Activated CD4-positive, alpha-beta T cell treated with anti-CD3 and anti-CD28 coated beads, Interleukin-2, amount 50 U/mL, for 48 hours (primary cell): ENCODE measurements at regions not wholly inside any gene's neighbourhood (a gene's known extent, or its start where the extent isn't known, plus 50 kb on each side); places are given as distances from the start of the nearest gene placed in this dataset.

ENCODE experiments used
- DNase-seq, 2 experiments: peaks; one replicate each; pipeline ENCODE4 v3.0.0-alpha.2; 2020

DNA sequence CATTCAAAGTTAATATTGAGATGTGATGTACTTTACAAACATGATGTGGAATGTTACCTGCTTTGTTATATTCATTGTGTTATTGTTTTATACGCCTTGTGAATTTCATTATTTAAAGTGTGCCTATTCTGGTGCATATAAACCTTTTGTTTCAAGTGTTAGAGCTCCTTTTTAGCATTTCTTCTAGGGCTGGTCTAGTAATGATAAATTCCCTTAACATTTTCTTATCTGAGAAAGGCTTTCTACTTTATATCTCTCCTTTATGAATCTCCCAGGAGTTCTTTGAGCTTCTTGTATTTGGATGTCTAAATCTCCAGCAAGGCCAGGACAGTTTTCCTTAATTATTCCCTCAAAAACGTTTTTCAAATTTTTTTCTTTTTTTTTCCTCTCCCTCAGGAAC is 1005.6 kb downstream of the IGSF11 start:
- no peak for DNase-seq

DNA sequence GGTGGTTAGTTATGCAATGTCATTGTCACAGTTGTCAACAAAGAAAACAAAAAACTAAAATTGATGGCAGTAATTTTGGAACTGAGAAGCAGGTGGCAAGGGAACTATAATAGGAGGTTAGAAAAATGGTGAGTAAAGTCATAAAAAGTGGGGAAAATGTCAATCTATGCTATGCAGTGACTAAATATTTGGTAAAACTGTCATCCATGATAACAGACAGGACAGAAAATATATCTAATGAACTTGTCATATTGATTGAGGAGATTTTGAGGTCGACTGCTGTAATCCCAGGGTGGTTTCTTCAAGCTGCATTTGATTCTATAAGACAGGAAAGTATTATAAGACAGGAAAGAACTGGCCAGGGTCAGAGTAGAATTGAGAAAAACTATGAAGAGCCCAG is 998.4 kb downstream of the IGSF11 start:
- no peak for DNase-seq

DNA sequence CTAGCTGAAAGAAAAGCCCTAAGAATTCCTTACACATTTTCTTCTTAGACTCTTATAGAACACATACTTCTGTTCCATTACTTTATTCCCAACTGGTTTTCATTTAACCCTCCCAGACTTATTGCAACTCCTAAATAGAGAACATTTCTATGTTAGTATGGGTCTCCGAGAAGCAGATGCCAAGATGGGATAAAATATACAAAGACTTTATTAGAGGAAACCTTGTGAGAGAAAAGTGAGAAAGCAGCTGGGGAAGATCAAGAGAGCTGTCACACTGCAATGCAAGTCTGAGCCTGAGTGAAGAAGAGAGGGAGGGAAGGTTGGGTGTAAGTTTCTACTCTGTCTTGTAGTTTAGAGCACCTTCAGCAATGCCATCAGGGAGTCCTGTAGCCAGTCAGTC is 979.3 kb downstream of the IGSF11 start:
- DNase-seq: no peak

DNA sequence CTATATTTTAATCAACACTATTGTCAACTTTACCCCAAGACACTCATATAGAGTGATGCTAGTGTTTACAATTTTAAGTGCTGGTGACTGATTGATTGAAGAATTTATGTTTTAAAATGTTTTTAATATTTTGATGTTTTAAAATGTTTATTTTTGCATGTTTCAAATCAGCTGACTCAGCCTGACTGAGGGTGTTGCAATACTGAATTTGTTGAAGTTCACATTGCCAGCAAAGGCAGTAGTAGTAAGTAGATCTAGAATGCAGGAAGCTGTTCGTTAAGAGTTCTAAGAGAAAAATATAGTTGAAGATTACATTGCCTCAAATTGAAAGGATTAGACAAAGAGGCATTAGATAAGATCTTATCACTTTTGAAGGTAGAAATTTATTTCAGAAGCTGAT is 977.6 kb downstream of the IGSF11 start:
- DNase-seq: no peak

DNA sequence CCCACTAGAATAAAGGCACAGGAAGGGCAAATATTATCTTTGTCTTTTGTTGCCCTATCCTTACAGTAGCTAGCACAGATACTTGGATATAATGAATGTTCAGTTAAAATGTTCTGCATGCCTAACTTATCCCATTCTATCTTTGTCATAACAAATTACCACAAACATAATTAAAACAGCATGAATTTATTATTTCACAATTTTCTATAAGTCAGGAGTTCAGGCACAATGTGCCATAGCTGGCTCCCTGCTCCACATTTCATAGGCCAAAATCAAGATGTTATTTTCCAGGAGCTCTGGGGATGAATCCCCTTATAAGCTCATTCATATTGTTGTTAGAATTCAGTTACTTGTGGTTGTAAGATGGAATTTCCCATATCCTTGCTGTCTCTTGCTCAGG is 975.5 kb downstream of the IGSF11 start:
- DNase-seq: no peak

DNA sequence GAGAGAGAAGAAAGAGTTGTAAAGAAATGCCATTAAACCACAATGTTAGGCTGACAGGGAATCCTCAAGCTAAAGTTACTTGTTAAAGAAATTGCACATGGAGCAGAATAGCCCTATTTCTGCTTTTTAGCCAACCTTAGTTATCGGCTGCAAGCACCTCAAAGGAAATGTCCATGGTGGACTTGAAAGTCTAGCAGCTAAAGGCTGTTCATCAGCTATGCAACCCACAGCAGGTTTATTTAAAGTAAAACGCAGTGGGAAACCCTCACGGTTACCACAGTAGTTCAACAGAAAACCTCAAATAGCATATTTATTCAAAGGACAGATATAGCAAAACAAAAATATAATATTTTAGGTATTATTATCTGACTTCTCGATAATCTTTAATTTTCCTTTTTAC is 967.2 kb downstream of the IGSF11 start:
- DNase-seq: no peak

DNA sequence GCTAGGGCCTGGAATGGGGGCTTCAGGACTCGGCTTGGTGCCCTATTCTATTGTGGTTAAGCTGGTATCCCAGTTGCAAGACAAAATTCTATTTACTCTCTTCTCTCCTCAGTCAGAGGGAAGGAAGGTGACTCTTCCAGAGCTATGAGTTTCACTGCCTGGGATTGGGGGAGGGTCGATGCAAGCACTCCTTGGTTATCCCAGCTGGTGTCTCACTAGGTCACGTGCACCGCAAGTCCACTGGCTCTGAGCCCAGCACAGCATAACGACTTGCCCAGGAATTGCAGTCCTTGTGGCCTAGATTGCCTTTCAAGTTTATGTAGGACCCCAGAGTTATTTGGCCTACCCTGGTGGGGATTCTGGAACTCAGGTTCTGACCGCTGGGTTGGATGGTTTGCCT is 958.8 kb downstream of the IGSF11 start:
- no peak for DNase-seq

DNA sequence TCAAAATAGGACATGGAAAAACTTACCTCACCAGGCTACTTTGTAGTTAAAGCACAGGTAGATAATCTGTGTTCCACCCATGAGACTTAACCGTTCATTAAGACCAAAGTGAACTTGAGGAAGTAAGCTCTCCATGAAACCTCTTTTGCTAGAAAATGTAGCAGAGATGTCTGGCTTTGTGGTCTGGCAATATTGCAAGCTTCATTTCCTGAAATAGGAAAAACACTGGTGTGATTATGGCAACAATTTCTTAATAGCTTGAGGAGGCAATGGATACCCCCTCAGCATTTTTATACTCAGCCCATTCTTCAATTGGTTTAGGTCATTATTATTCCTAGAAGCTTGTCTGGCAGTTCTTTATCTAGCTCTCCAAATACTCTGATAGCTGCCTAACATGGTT is 957.3 kb downstream of the IGSF11 start:
- no peak for DNase-seq

DNA sequence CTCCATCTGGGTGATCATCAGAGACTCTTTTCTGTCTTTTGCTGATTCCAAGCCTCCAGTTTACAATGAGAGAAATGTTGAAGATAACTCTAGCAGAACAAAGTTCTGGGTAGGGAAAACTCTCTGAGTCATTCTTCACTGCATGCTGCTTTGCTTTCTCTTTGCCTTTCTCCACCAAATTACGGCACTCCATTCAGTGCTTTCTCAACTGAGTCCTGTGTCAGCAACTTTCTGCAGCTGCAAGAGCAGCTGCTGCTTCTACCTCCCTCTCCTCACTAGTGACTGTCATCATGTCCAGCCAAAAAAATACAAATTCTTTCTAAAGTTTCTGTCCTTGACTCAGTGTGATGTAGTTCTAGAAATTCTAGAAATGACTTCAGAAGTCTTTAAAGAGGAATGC is 953.8 kb downstream of the IGSF11 start:
- DNase-seq: no peak

DNA sequence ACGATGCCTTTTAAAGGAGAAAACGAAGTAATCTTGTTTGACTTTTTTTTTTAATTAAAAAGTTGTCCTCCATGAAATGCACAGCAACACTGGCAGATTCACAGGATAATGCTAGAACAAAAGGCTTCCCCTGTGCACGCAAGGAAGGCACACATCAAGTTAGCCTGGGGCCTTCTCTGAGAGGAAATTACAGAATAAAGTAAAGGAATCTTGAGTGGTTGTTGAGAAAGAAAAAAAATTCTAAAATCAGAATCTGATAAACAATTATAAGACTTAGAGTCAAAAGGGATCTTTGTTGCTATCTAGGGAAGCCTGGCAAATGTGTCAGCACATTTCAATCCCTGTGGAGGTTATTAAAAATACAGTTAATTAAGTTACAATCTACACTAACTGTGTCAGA is 946.0 kb downstream of the IGSF11 start:
- DNase-seq: no peak

DNA sequence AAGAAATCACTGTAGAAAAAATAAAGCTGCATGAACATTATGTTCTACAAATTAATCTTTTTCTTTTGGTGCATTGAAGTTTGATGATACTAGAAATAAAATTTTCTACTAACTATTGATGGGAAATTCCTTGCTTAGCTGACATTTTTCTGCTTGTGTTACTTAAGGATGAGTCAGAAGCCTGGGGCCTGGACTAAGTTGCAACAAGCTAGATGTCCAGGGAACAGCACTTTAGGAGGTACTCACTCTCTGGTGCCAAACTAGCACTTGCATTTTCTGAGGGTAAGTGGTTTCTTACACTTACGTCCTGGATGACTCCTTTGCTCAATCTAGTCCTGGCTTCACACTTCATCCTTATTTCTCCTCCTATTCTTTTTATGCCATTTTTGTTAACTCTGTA is 945.1 kb downstream of the IGSF11 start:
- DNase-seq: no peak

DNA sequence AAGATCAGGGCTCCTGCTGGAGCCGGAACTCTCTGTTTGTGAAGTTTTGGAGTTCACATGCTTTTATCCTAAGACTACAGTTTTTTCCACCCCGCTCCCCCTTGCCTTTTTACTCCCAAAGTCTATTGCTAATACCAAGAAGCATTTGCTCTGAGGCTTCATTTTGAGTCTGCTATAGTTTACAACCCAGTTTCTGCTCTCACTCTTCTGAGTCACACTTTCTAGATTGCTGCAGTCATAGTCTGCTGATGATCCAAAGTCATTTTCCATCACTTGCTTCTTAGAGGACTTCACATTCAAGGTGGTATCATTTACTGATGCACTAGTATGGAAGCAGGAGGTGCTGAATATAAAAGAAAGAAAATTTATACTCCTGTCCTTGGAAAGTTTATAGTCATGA is 937.4 kb downstream of the IGSF11 start:
- no peak for DNase-seq

DNA sequence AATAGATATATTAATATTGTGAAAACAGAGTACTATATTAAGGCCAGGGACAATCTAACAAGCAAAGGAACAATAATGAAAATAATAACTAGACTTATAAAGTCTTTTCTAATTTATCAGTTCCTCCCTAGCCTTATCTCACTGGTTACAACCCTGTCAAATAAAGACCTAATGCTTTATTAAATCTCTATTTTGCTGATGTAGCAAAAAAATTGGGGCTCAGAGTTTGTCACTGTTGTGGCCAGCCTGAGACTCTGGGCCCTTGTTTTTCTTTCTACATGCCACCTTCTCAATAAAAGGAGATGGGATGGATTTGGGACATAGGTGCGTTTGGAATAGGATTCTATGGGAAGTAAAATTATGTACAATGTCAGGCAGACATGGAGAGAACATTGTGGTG is 937.0 kb downstream of the IGSF11 start:
- no peak for DNase-seq

DNA sequence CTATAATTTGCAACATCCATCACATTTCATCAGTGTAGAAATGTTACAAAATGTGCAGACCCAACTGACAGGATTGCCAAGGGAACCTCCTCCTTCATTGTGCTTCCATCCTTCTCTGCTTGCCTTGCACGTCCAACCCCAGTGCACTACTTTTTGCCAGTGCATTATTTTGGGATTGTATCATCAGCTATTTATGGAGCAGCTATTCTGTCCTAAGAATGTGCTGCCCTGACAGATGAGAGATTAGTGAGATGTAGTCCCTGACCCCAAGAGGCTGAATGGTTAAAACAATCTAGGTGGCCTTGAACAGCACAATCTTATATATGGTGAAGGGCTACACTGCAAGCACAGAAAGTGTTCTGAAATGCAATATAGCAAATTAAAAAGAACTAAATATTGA is 935.8 kb downstream of the IGSF11 start:
- DNase-seq: no peak

DNA sequence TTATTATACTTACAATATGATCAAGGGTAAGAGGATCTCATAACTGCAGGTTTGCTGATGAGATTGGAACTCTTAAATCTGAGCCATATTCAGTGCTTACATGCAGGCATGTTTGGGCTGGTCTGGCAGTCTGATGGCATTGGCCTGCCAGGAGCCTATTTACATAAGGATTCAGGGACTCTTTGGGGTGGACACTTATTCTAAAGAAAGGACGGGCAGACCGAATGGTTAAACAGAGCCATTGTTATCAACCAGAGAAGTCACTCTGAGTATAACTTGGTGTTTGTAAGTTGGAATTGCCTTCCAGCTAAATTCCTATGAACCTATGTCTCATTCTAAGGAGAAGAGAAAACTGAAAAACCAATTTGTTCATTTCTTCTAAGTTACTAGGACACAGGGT is 932.8 kb downstream of the IGSF11 start:
- DNase-seq: no peak

DNA sequence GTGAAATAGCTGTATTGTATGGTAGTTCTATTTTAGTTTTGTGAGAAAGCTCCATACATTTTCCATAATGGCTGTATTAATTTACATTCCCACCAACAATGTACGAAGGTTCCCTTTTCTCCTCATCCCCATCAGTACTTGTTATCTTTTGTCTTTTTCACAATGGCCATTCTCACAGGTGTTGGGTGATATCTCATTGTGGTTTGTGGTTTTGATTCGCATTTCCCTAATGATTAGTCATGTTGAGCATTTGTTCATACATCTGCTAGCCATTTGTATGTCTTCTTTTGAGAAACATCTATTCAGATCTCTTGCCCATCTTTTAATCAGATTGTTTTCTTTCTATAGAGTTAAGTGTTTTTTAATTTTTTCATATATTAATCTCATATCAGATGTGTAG is 931.9 kb downstream of the IGSF11 start:
- DNase-seq: no peak

DNA sequence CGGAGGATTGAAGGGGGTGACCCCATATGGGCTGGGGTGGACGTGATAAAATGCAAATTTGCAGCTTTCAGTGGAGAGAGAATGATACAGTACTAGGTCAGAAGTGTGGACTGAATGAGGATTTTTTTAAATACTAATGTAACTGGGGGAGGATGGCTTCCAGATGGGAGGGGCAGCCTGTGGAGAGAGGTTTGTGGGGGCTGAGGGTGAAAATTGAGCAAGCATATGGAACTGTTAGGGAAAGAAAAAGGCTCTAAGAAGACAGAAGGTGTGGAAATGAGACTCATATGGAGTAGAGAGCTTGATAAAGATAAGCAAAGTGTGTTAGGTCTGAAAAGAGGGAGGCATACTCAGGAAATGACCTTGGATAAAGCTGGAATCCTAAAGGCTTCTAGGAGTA is 926.4 kb downstream of the IGSF11 start:
- DNase-seq: no peak

DNA sequence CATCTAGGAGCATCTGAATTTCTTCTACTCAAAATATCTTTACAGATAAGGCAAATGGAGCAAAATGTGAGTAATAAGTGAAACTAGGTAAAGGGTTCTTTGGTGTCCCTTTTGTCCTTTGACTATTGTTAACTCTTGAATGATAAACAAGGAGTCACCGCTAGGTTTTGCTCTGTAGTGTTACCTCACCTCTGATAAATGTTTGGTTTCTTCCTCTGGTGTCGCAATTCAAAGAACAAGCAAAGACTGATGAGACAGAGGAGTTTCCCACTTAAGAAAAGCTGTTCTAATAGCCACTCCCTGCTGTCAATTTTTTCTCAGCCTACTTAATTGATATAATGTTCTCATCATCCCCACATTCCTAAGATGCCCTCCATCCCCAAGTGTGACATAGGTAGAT is 925.9 kb downstream of the IGSF11 start:
- DNase-seq: no peak

DNA sequence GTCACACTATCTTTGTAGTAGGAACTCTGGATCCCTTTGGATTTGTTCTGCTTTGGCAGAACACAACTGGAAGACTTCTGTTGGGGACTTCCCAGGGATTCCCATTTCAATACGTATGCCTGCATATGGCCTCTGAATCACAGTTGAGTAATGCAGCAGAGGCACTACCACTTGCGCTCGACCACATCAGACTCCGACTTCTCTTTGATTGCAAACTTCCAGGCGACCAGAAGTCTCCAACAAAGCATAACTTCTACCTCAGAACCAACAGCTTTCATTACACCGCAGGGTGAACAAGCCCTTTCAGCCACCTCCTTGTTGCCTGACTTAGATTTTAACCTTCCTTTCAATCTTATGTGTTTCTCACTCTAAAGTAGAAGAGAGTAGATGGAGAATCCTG is 924.4 kb downstream of the IGSF11 start:
- DNase-seq: no peak

DNA sequence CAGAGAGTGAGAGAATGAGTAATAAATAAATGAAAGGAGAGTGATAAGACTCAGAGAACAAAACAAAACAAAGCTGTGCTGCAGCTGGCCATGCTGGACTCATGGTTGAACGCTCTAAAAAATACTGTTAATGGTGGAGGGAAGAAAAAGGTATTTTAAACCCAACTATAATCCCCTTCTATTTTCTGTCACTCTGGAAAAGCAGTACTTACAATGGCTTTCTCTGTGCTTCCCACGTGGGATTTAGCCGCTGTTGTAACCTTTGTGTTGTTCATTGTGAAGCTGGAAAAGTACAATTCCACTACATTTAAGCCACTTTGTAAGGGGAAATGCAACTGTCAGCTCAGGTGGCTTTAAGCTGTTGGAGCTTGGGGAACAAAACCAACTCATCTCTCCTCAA is 917.7 kb downstream of the IGSF11 start:
- no peak for DNase-seq

DNA sequence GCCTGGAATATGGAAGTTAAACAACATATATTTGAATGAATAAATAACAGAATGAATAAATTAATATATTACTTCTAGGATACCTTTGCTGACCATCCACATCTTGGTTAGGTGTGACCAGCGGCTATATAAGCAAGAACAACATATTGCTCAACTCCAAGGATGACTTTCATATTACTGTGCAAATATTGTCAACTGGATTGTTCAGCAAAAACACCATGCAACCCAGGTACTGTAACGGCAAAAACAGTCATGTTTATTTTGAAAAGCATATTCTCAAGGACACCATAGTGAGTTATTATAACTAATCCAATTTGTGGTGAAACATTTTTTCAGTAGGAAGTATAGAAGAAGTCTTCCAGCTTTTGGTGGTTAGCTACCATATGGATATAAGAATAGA is 907.9 kb downstream of the IGSF11 start:
- no peak for DNase-seq

DNA sequence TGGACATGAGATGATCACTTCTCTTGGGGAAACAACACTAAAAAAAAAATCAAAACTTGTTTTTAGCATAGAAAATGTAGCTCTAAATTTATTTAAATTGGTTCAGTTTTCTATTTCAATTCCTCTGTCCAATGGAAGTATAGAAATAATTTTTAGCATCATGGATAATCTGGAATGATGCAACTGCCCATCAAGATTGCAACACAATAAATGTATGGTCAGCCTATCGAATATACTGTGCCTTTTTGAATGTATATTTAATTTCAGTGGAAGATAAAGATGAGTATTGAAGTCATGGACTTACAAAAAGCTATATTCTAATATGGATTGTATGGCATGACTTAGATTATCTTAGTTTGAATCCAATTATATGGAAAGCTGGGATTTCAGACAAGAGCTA is 906.7 kb downstream of the IGSF11 start:
- no peak for DNase-seq

DNA sequence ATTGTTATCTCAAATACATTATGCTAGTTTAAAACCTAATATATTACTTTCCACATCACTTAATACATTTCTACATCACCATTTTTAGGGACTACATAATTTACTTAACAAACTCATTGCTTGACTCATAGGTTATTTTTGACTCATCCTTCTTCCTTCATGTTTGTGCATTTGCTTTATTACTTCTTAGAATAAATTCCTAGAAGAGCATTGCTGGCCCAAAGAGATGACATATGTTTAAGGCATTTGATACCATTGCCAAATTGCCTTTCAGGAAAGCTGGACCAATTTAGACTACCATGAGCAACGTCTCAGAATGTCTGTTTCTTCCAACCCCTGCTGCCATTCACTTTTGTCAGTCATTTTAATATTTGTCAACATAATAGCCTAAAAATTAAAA is 905.8 kb downstream of the IGSF11 start:
- DNase-seq: no peak

DNA sequence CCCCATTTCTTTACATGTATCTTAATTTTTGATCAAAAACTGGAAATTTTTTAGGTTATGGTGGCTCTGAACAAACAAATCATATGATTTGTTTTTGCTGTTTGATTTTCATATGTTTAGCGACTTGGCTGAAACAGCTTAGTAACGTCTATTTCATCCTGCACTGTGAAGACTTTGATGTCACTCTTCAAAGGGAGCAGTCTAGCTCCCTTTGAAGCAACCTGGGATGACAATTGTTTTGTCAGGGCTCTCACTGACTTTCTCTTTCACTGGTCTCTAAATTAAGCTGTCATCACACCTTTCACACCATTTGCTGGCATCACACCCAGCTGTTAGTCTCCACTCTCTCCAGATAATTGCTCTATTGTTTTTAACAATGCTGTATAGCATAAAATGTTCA is 896.9 kb downstream of the IGSF11 start:
- DNase-seq: no peak

DNA sequence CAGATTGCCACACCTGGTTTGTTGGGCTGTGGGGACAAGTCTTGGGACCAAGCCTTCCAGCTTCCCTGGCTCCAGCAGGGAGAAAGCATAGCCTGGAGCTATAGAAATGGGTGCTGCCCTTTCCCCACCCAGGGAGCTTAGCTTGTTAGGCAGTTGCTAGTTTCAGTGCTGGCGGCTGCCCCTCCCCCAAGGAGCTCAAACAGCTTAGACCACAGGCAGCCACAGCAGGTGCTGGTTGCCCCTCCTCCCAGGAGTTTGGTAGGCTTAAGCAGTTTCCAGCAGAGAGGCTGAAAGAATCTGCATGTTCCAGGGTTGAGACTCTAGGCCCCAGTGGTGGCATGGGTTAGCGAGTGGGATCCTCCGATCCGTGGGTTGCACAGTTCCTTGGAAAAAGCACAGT is 889.7 kb downstream of the IGSF11 start:
- no peak for DNase-seq

DNA sequence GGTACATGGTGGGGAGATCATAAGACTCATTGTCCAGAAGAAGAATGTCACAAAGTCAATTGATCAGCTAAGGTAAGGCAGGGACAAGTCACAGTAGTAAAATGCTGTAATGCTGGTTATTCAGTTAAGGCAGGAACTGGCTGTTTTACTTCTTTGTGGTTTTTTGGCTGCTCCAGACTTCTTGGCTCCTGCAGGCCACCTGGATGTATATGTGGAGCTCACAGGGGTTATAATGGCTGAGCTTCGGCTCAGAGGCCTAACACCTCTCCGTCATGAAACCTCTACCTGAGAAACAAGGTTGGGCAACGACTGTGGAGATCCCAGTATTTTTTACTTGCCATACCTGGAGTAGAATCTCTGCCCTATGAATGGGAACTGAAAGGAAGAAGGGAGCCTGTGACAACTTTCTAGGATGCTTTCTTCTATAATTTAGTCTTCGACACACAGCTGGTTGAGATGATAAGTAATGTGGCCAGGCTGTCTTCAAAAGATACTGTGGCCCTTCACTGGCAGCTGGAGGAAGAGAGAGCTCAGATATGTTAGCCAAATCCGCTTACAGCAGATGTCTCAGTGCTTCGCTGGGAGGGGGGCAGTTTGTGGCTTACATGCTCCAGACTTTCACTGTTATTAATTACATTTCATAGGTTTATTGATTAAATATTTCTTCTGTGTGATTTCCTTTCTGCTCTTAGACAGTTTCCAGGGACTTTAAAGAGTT is 887.8 kb downstream of the IGSF11 start:
- no peak for DNase-seq
